GM12878 (cell line): ENCODE measurements at regions not wholly inside any gene's neighbourhood (a gene's known extent, or its start where the extent isn't known, plus 50 kb on each side); places are given as distances from the start of the nearest gene placed in this dataset.

ENCODE experiments used
- ASH2L ChIP-seq: fragments of 300-600, 200-600 bp; sonication (generic); IDR thresholded peaks from 2 replicates; pipeline ENCODE4 v1.6.1; 2017; ENCODE audit warnings: low read depth, mild to moderate bottlenecking, borderline replicate concordance
- CBX5 ChIP-seq: sonication (generic); IDR thresholded peaks from 2 replicates; pipeline ENCODE4 v1.6.1; 2016; ENCODE audit warnings: low read depth, moderate library complexity, mild to moderate bottlenecking, inconsistent platforms
- CEBPZ ChIP-seq: fragments of 150-350 bp; IDR thresholded peaks from 2 replicates; pipeline ENCODE4 v1.6.1; 2016; ENCODE audit warnings: low read depth, low read length
- CREB1 ChIP-seq: IDR thresholded peaks from 2 replicates; pipeline ENCODE4 v1.6.1; 2012; ENCODE audit warnings: low read depth, mild to moderate bottlenecking, inconsistent platforms
- CUX1 ChIP-seq: IDR thresholded peaks from 2 replicates; pipeline ENCODE4 v1.6.1; 2012; ENCODE audit warnings: improper control_type of control experiment, low read depth, low read length; ENCODE audit not compliant: insufficient replicate concordance
- ETV6 ChIP-seq, 2 experiments: fragments of 450-650 bp in 1 of 2; IDR thresholded peaks in 1 of 2; conservative IDR thresholded peaks in 1 of 2; 2 replicates each; pipeline ENCODE4 v1.6.1; 2014; ENCODE audit warnings: antibody characterized with exemption in 1 of 2, borderline replicate concordance in 1 of 2, low read depth in 1 of 2, mild to moderate bottlenecking in 1 of 2, moderate library complexity in 1 of 2
- FOXM1 ChIP-seq: IDR thresholded peaks from 2 replicates; pipeline ENCODE4 v1.6.1; 2012; ENCODE audit warnings: low read depth, mild to moderate bottlenecking, inconsistent platforms, low read length, moderate library complexity
- GABPA ChIP-seq: IDR thresholded peaks from 2 replicates; pipeline ENCODE4 v1.6.1; 2014; ENCODE audit warnings: antibody characterized with exemption, low read depth, mild to moderate bottlenecking, inconsistent platforms
- PAX5 ChIP-seq: IDR thresholded peaks from 2 replicates; pipeline ENCODE4 v1.6.1; 2011; ENCODE audit warnings: low read depth, low read length, borderline replicate concordance
- PRDM15 ChIP-seq: fragments of 450-650 bp; formaldehyde crosslinking; IDR thresholded peaks from 2 replicates; pipeline ENCODE4 v1.4.0; 2020; ENCODE audit warnings: mild to moderate bottlenecking, moderate library complexity
- RUNX3 ChIP-seq: IDR thresholded peaks from 2 replicates; pipeline ENCODE4 v1.6.1; 2012; ENCODE audit warnings: low read length, inconsistent platforms
- SIX5 ChIP-seq: IDR thresholded peaks from 2 replicates; pipeline ENCODE4 v1.6.1; 2011; ENCODE audit warnings: mild to moderate bottlenecking, low read depth, low read length, moderate library complexity; ENCODE audit not compliant: severe bottlenecking
- SMAD1 ChIP-seq: fragments of 450-650 bp; IDR thresholded peaks from 2 replicates; pipeline ENCODE4 v1.6.1; 2018; ENCODE audit warnings: mild to moderate bottlenecking, low read depth; ENCODE audit not compliant: partially characterized antibody
- SMC3 ChIP-seq: IDR thresholded peaks from 2 replicates; pipeline ENCODE4 v1.6.1; 2011; ENCODE audit warnings: low read length, improper control_type of control experiment, borderline replicate concordance
- SRF ChIP-seq, 2 experiments: IDR thresholded peaks; 2 replicates each; pipeline ENCODE4 v1.6.1; 2011; ENCODE audit warnings: low read depth in 2 of 2, low read length in 2 of 2, mild to moderate bottlenecking in 1 of 2, moderate library complexity in 1 of 2
- STAT1 ChIP-seq: fragments of 450-650 bp; conservative IDR thresholded peaks from 2 replicates; pipeline ENCODE4 v1.6.1; 2014; ENCODE audit warnings: antibody characterized with exemption, mild to moderate bottlenecking
- SUZ12 ChIP-seq: fragments of 200-600 bp; sonication (generic); IDR thresholded peaks from one replicate; pipeline ENCODE4 v1.6.1; 2018; ENCODE audit warnings: antibody characterized with exemption, mild to moderate bottlenecking; ENCODE audit not compliant: unreplicated experiment
- ZNF207 ChIP-seq: fragments of 450-650 bp; IDR thresholded peaks from 2 replicates; pipeline ENCODE4 v1.6.1; 2014; ENCODE audit warnings: antibody characterized with exemption, mild to moderate bottlenecking, borderline replicate concordance
- ZNF217 ChIP-seq: fragments of 450-650 bp; IDR thresholded peaks from 2 replicates; pipeline ENCODE4 v1.6.1; 2017; ENCODE audit warnings: antibody characterized with exemption, mild to moderate bottlenecking

- TF ChIP-seq RUNX3: peak; percentile 42
- peak; percentile 63; the same call in 1 of the 2 replicates for TF ChIP-seq GABPA
- TF ChIP-seq ASH2L: no peak
- peak; percentile 16 to 57; a peak in 2 of 4 replicates for TF ChIP-seq SRF (IDR thresholded peaks at IDR 0.05; ENCODE audit: low read depth in 2 of 2, low read length in 2 of 2)
- peak; percentile 74 for TF ChIP-seq SIX5
- no peak for TF ChIP-seq STAT1
- no peak for TF ChIP-seq PAX5
- no peak for TF ChIP-seq CEBPZ
- TF ChIP-seq ZNF217: no peak
- TF ChIP-seq FOXM1: no peak
- TF ChIP-seq CUX1: no peak
- TF ChIP-seq ZNF207: no peak
- 0 out of 2 replicates have a peak, but pooled peaks have one; percentile 44 for TF ChIP-seq CREB1
- TF ChIP-seq SMAD1: no peak
- TF ChIP-seq CBX5: no peak
- no peak for TF ChIP-seq PRDM15 (CRISPR knock-in tag)
- no peak for TF ChIP-seq SUZ12
- TF ChIP-seq ETV6 (conservative IDR thresholded peaks at IDR 0.05 in 1 of 2, IDR thresholded peaks at IDR 0.05 in 1 of 2; ENCODE audit: borderline replicate concordance in 1 of 2, low read depth in 1 of 2): no peak
- no peak for TF ChIP-seq SMC3
Measured at GRCh38 chr5:71887680-71888079, 168.6 kb downstream of the CARTPT start (continued).
